GM18502 (cell line): ENCODE measurements at regions not wholly inside any gene's neighbourhood (a gene's known extent, or its start where the extent isn't known, plus 50 kb on each side); places are given as distances from the start of the nearest gene placed in this dataset.
A peak's percentile ranks its signal among the peaks of the same experiment; 100 is the strongest.
"Not testable (repeated sequence)": the region's sequence is repeated elsewhere in the genome, so short reads cannot be mapped to it uniquely, and the experiment has no call there.

Experiments used
- ATAC-seq: cut with Tn5 transposase; IDR thresholded peaks from one replicate; pipeline ENCODE4 v1.9.1; 2021; ENCODE audit warnings: mild to moderate bottlenecking; ENCODE audit not compliant: unreplicated experiment, poor library complexity

GRCh38 chr6:14287707-14288106, 170.1 kb downstream of the CD83 start:
- ATAC-seq = no peak

GRCh38 chr6:14288910-14289309, 171.3 kb downstream of the CD83 start:
- no peak for ATAC-seq

- no peak for ATAC-seq
Measured at GRCh38 chr6:14290041-14290771, 172.6 kb downstream of the CD83 start.

- no peak for ATAC-seq
Measured at GRCh38 chr6:14290772-14291330, 173.3 kb downstream of the CD83 start.

- no peak for ATAC-seq
Measured at GRCh38 chr6:14291331-14291730, 173.8 kb downstream of the CD83 start.

- no peak for ATAC-seq
Measured at GRCh38 chr6:14292119-14292518, 174.5 kb downstream of the CD83 start.

- no peak for ATAC-seq
Measured at GRCh38 chr6:14294270-14294951, 176.8 kb downstream of the CD83 start.

- not testable (repeated sequence) for ATAC-seq
Measured at GRCh38 chr6:14296698-14297097, 179.1 kb downstream of the CD83 start.

- not testable (repeated sequence) for ATAC-seq
Measured at GRCh38 chr6:14297118-14297517, 179.5 kb downstream of the CD83 start.

- not testable (repeated sequence) for ATAC-seq
Measured at GRCh38 chr6:14300189-14300588, 182.6 kb downstream of the CD83 start.

- not testable (repeated sequence) for ATAC-seq
Measured at GRCh38 chr6:14300721-14301120, 183.1 kb downstream of the CD83 start.

- ATAC-seq = not testable (repeated sequence)
Measured at GRCh38 chr6:14301477-14301876, 183.9 kb downstream of the CD83 start.

- no peak for ATAC-seq
Measured at GRCh38 chr6:14305131-14305530, 187.6 kb downstream of the CD83 start.

- ATAC-seq = no peak
Measured at GRCh38 chr6:14305624-14306023, 188.1 kb downstream of the CD83 start.

GRCh38 chr6:14306151-14306906, 188.8 kb downstream of the CD83 start:
- ATAC-seq = no peak

GRCh38 chr6:14309516-14309915, 191.9 kb downstream of the CD83 start:
- ATAC-seq = no peak

- ATAC-seq = no peak
Measured at GRCh38 chr6:14309951-14310445, 192.4 kb downstream of the CD83 start.

- no peak for ATAC-seq
Measured at GRCh38 chr6:14310960-14311359, 193.4 kb downstream of the CD83 start.

GRCh38 chr6:14312587-14312986, 195.0 kb downstream of the CD83 start:
- no peak for ATAC-seq

GRCh38 chr6:14313248-14313647, 195.7 kb downstream of the CD83 start:
- peak; percentile 64 for ATAC-seq

GRCh38 chr6:14315353-14315752, 197.8 kb downstream of the CD83 start:
- ATAC-seq = no peak
